GM21717 (cell line): ENCODE measurements at regions not wholly inside any gene's neighbourhood (a gene's known extent, or its start where the extent isn't known, plus 50 kb on each side); places are given as distances from the start of the nearest gene placed in this dataset.

Experiments
- ATAC-seq: cut with Tn5 transposase; IDR thresholded peaks from one replicate; pipeline ENCODE4 v1.9.1; 2021; ENCODE audit warnings: mild to moderate bottlenecking, moderate library complexity; ENCODE audit not compliant: unreplicated experiment

- no peak for ATAC-seq
Measured at GRCh38 chr20:18992418-18992817, 178.8 kb downstream of the SCP2D1 start.

GRCh38 chr20:18995455-18995854 is 181.9 kb downstream of the SCP2D1 start:
- no peak for ATAC-seq

- ATAC-seq = no peak
Measured at GRCh38 chr20:18999086-18999485, 185.5 kb downstream of the SCP2D1 start.

GRCh38 chr20:19000078-19000477 is 186.5 kb downstream of the SCP2D1 start:
- ATAC-seq = no peak

- no peak for ATAC-seq
Measured at GRCh38 chr20:19001177-19001576, 187.6 kb downstream of the SCP2D1 start.

- no peak for ATAC-seq
Measured at GRCh38 chr20:19003366-19004336, 190.1 kb downstream of the SCP2D1 start.

GRCh38 chr20:19004975-19005374 is 191.4 kb downstream of the SCP2D1 start:
- ATAC-seq = no peak

GRCh38 chr20:19008497-19008896 is 194.9 kb downstream of the SCP2D1 start:
- no peak for ATAC-seq

- ATAC-seq = no peak
Measured at GRCh38 chr20:19009081-19009688, 195.6 kb downstream of the SCP2D1 start.

- no peak for ATAC-seq
Measured at GRCh38 chr20:19012676-19013075, 199.1 kb downstream of the SCP2D1 start.

GRCh38 chr20:19013907-19014306 is 198.5 kb upstream of the SLC24A3 start:
- ATAC-seq = no peak

- no peak for ATAC-seq
Measured at GRCh38 chr20:19015351-19016139, 196.9 kb upstream of the SLC24A3 start.

GRCh38 chr20:19016140-19016497 is 196.3 kb upstream of the SLC24A3 start:
- no peak for ATAC-seq

GRCh38 chr20:19017104-19017690 is 195.2 kb upstream of the SLC24A3 start:
- no peak for ATAC-seq

GRCh38 chr20:19018881-19019280 is 193.6 kb upstream of the SLC24A3 start:
- no peak for ATAC-seq

GRCh38 chr20:19019734-19020364 is 192.6 kb upstream of the SLC24A3 start:
- ATAC-seq = no peak

GRCh38 chr20:19021406-19022117 is 190.9 kb upstream of the SLC24A3 start:
- ATAC-seq = no peak

- ATAC-seq = no peak
Measured at GRCh38 chr20:19022118-19022575, 190.3 kb upstream of the SLC24A3 start.

- no peak for ATAC-seq
Measured at GRCh38 chr20:19022791-19023448, 189.5 kb upstream of the SLC24A3 start.
